Stomach (tissue), 4 donors: ENCODE measurements at regions not wholly inside any gene's neighbourhood (a gene's known extent, or its start where the extent isn't known, plus 50 kb on each side); places are given as distances from the start of the nearest gene placed in this dataset.

ENCODE experiments used
- CTCF ChIP-seq, 7 experiments: fragments of 450-650 bp in 4 of 7; fragments of 200-600 bp in 3 of 7; sonication (generic) in 3 of 7; IDR thresholded peaks; one replicate each; pipeline ENCODE4 v1.5.1; 2016 to 2019; ENCODE audit warnings: antibody characterized with exemption in 7 of 7, control low read depth in 2 of 7, mild to moderate bottlenecking in 1 of 7
- POLR2A ChIP-seq, 4 donors: fragments of 450-650 bp; IDR thresholded peaks; one replicate each; pipeline ENCODE4 v1.6.1; 2016; ENCODE audit warnings: antibody characterized with exemption in 4 of 4, control low read depth in 2 of 4, mild to moderate bottlenecking in 1 of 4, moderate library complexity in 1 of 4
- POLR2AphosphoS5 ChIP-seq, 3 donors: sonication (generic); formaldehyde crosslinking; IDR thresholded peaks; one replicate each; pipeline ENCODE4 v1.6.1; 2016; ENCODE audit warnings: antibody characterized with exemption in 3 of 3

GRCh38 chr1:14363707-14364413 is 234.6 kb upstream of the KAZN start:
- TF ChIP-seq CTCF (IDR thresholded peaks at IDR 0.05) (no peak), POLR2AphosphoS5 (IDR thresholded peaks at IDR 0.05) (no peak), POLR2A (IDR thresholded peaks at IDR 0.05) (no peak)
